GM12865 (cell line): ENCODE measurements at regions not wholly inside any gene's neighbourhood (a gene's known extent, or its start where the extent isn't known, plus 50 kb on each side); places are given as distances from the start of the nearest gene placed in this dataset.

ENCODE experiments used
- DNase-seq: peaks from one replicate; pipeline ENCODE4 v3.0.0; 2010; ENCODE audit warnings: low read depth
- H3K4me3 ChIP-seq: 2 replicates; pipeline ENCODE4 v1.5.1; 2011; ENCODE audit warnings: mild to moderate bottlenecking, low read depth, low read length, control low read depth
- CTCF ChIP-seq: IDR thresholded peaks from 2 replicates; pipeline ENCODE4 v1.5.1; 2011; ENCODE audit warnings: low read length, control low read depth, low read depth, inconsistent platforms; ENCODE audit not compliant: insufficient read depth; ENCODE audit errors: missing control alignments

- TF ChIP-seq CTCF = no peak
- DNase-seq = no peak
Observed at GRCh38 chr16:6377956-6378355, 954.7 kb upstream of the RBFOX1 start.

GRCh38 chr16:6375465-6376075 is 957.1 kb upstream of the RBFOX1 start:
- H3K4me3 ChIP-seq = no peak overlapping the region
- TF ChIP-seq CTCF = no peak
- no peak for DNase-seq

More at GRCh38 chr16:6377956-6378355, 954.7 kb upstream of the RBFOX1 start:
- H3K4me3 ChIP-seq = no peak overlapping the region

GRCh38 chr16:6374821-6375220 is 957.8 kb upstream of the RBFOX1 start:
- TF ChIP-seq CTCF = no peak
- DNase-seq = no peak
- H3K4me3 ChIP-seq = no peak overlapping the region

GRCh38 chr16:6364846-6365245 is 967.8 kb upstream of the RBFOX1 start:
- no peak for TF ChIP-seq CTCF

GRCh38 chr16:6363896-6364607 is 968.6 kb upstream of the RBFOX1 start:
- no peak for TF ChIP-seq CTCF
- no peak overlapping the region for H3K4me3 ChIP-seq
- no peak for DNase-seq

More at GRCh38 chr16:6364846-6365245, 967.8 kb upstream of the RBFOX1 start:
- no peak overlapping the region for H3K4me3 ChIP-seq
- no peak for DNase-seq

- no peak for TF ChIP-seq CTCF
- DNase-seq = no peak
- H3K4me3 ChIP-seq = no peak overlapping the region
Observed at GRCh38 chr16:6363396-6363795, 969.2 kb upstream of the RBFOX1 start.
